ENCODE measurements at regions not wholly inside any gene's neighbourhood (a gene's known extent, or its start where the extent isn't known, plus 50 kb on each side); places are given as distances from the start of the nearest gene placed in this dataset.
"Not testable (repeated sequence)": the region's sequence is repeated elsewhere in the genome, so short reads cannot be mapped to it uniquely, and the experiment has no call there.

DNA sequence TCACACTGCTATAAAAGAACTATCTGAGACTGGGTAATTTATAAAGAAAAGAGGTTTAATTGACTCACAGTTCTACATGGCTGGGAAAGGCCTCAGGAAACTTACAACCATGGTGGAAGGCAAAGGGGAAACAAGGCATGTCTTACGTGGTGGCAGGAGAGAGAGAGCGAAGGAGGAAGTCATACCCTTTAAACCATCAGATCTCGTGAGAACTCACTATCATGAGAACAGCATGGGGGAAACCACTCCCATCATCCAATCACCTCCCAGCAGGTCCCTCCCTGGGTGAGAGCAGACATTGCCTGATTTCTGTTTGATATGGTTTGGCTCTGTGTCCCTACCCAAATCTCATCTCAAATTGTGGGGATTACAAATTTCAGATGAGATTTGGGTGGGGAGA lies 86.9 kb upstream of the CTDP1 start:
- peaks cover 33% of the 10 kb centered on the region for H3K27me3 ChIP-seq (ENCODE audit: insufficient read depth, low read length)
- POLR2A ChIA-PET; BruUV-seq (replicated peaks): not testable (repeated sequence)

DNA sequence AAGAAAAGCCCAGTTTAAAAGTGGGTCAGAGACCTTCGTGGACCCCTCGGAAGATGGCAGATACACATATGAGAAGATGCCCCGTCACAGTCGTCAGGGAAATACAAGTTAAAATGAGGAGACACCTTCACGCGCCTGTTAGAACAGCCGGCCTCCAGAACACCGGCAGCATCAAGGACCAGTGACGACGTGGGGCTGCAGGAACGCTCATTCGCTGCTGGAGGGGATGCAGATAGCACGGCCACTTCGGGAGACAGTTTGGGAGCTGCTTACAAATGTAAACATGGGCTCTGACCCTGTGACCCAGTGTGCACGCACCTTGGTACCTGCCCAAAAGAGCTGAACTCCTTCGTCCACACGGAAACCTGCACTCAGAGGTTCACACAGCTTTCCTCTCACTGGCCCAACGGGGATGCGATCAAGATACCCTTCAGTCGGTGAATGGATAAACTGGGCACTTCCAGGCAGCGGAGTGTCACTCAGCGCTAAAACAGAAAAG lies 83.7 kb upstream of the CTDP1 start:
- ChIA-PET POLR2A (no interaction called here), CTCF (no interaction called here), RAD21 (ENCODE audit: low non-redundant PET in 1 of 2, low total read pairs in 2 of 2, uncharacterized antibody in 2 of 2, unreplicated experiment in 2 of 2) (no interaction called here)
- Histone ChIP-seq H3K27ac (ENCODE audit: low read depth, low read length) (no peak overlapping the region), H3K4me1 (ENCODE audit: control insufficient read depth in 1 of 2, insufficient read depth in 2 of 2, low read length in 2 of 2) (no peaks in the 10 kb centered on the region), H3K9me3 (ENCODE audit: control insufficient read depth in 1 of 2, insufficient read depth in 1 of 2, low read depth in 1 of 2, low read length in 2 of 2) (no peaks in the 10 kb centered on the region), H3K27me3 (ENCODE audit: insufficient read depth, low read length) (peaks cover 33% of the 10 kb centered on the region), H3K79me2 (ENCODE audit: insufficient read depth, low read length) (no peaks in the 10 kb centered on the region), H4K20me1 (ENCODE audit: insufficient read depth) (no peaks in the 10 kb centered on the region), H3K36me3 (ENCODE audit: control insufficient read depth in 1 of 2, insufficient read depth in 2 of 2, low read length in 2 of 2) (no peaks in the 10 kb centered on the region), H3K4me3 (replicated peaks in 1 of 2; ENCODE audit: low read depth in 1 of 2, low read length in 2 of 2) (no peak overlapping the region), H3K4me2 (ENCODE audit: low read length) (no peak overlapping the region), H3K9me2 (ENCODE audit: insufficient read depth) (no peaks in the 10 kb centered on the region), H2AFZ (ENCODE audit: low read depth, low read length, poor library complexity, severe bottlenecking) (no peak overlapping the region), H3K9ac (ENCODE audit: low read length) (no peak overlapping the region)
- TF ChIP-seq POLR2A (IDR thresholded peaks at IDR 0.05; ENCODE audit: borderline replicate concordance, extremely low read depth, insufficient read depth, insufficient read length), result no peak
- TF ChIP-seq SP1 (IDR thresholded peaks at IDR 0.05; ENCODE audit: low read depth), result no peak
- TF ChIP-seq CEBPB (IDR thresholded peaks at IDR 0.05; ENCODE audit: low read depth), result no peak
- TF ChIP-seq TCF7L2 (IDR thresholded peaks at IDR 0.05; ENCODE audit: borderline replicate concordance, extremely low read depth, insufficient read depth, insufficient read length), result no peak
- no peak for TF ChIP-seq SRF (IDR thresholded peaks at IDR 0.05; ENCODE audit: low read depth)
- no peak for TF ChIP-seq CBX3 (IDR thresholded peaks at IDR 0.05; ENCODE audit: low read depth)
- TF ChIP-seq, protein P1, sequence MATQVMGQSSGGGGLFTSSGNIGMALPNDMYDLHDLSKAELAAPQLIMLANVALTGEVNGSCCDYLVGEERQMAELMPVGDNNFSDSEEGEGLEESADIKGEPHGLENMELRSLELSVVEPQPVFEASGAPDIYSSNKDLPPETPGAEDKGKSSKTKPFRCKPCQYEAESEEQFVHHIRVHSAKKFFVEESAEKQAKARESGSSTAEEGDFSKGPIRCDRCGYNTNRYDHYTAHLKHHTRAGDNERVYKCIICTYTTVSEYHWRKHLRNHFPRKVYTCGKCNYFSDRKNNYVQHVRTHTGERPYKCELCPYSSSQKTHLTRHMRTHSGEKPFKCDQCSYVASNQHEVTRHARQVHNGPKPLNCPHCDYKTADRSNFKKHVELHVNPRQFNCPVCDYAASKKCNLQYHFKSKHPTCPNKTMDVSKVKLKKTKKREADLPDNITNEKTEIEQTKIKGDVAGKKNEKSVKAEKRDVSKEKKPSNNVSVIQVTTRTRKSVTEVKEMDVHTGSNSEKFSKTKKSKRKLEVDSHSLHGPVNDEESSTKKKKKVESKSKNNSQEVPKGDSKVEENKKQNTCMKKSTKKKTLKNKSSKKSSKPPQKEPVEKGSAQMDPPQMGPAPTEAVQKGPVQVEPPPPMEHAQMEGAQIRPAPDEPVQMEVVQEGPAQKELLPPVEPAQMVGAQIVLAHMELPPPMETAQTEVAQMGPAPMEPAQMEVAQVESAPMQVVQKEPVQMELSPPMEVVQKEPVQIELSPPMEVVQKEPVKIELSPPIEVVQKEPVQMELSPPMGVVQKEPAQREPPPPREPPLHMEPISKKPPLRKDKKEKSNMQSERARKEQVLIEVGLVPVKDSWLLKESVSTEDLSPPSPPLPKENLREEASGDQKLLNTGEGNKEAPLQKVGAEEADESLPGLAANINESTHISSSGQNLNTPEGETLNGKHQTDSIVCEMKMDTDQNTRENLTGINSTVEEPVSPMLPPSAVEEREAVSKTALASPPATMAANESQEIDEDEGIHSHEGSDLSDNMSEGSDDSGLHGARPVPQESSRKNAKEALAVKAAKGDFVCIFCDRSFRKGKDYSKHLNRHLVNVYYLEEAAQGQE (IDR thresholded peaks at IDR 0.05; ENCODE audit: low read depth), result no peak
- TF ChIP-seq, protein P2, sequence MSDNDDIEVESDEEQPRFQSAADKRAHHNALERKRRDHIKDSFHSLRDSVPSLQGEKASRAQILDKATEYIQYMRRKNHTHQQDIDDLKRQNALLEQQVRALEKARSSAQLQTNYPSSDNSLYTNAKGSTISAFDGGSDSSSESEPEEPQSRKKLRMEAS (IDR thresholded peaks at IDR 0.05), result no peak
- TF ChIP-seq JUND (IDR thresholded peaks at IDR 0.05), result no peak
- TF ChIP-seq EZH2 (IDR thresholded peaks at IDR 0.05), result no peak
- no peak for TF ChIP-seq ELF1 (IDR thresholded peaks at IDR 0.05; ENCODE audit: borderline replicate concordance, low read depth)
- no peak for TF ChIP-seq ZNF274 (IDR thresholded peaks at IDR 0.05; ENCODE audit: low read depth, low read length)
- no peak for TF ChIP-seq EZH2phosphoT487 (IDR thresholded peaks at IDR 0.05; ENCODE audit: borderline replicate concordance)
- no peak for TF ChIP-seq SIN3A (IDR thresholded peaks at IDR 0.05; ENCODE audit: low read depth)
- TF ChIP-seq POLR2AphosphoS5 (IDR thresholded peaks at IDR 0.05; ENCODE audit: low read depth, low read length), result no peak
- no peak for DNase-seq (ENCODE audit: low read depth, low spot score)
- BruUV-seq (replicated peaks), result no TSS peak
- ATAC-seq, result no peak
- intact Hi-C loops (cut with micrococcal nuclease), result no loop called here

More for the DNA sequence above, 86.9 kb upstream of the CTDP1 start:
- H3K4me2 ChIP-seq (ENCODE audit: low read length); H2AFZ ChIP-seq (ENCODE audit: low read depth, low read length, poor library complexity, severe bottlenecking); H3K9me3 ChIP-seq (ENCODE audit: control insufficient read depth in 1 of 2, insufficient read depth in 1 of 2, low read depth in 1 of 2, low read length in 2 of 2); H3K27ac ChIP-seq (ENCODE audit: low read depth, low read length); RAD21 ChIA-PET (ENCODE audit: low non-redundant PET in 1 of 2, low total read pairs in 2 of 2, uncharacterized antibody in 2 of 2, unreplicated experiment in 2 of 2); H3K36me3 ChIP-seq (ENCODE audit: control insufficient read depth in 1 of 2, insufficient read depth in 2 of 2, low read length in 2 of 2); H3K9me2 ChIP-seq (ENCODE audit: insufficient read depth); DNase-seq (ENCODE audit: low read depth, low spot score); CTCF ChIA-PET; H3K9ac ChIP-seq (ENCODE audit: low read length); H3K4me1 ChIP-seq (ENCODE audit: control insufficient read depth in 1 of 2, insufficient read depth in 2 of 2, low read length in 2 of 2); H3K4me3 ChIP-seq (replicated peaks in 1 of 2; ENCODE audit: low read depth in 1 of 2, low read length in 2 of 2); intact Hi-C loops (cut with micrococcal nuclease); H4K20me1 ChIP-seq (ENCODE audit: insufficient read depth); H3K79me2 ChIP-seq (ENCODE audit: insufficient read depth, low read length); ATAC-seq: not testable (repeated sequence)
